Lower lobe of right lung (tissue), 2 donors: ENCODE measurements at regions not wholly inside any gene's neighbourhood (a gene's known extent, or its start where the extent isn't known, plus 50 kb on each side); places are given as distances from the start of the nearest gene placed in this dataset.

Source experiments
- ATAC-seq, 2 donors: fragments of 200-7000 bp; cut with Tn5 transposase; one replicate each; pipeline ENCODE4 v1.9.1; 2020 to 2022; ENCODE audit warnings: mild to moderate bottlenecking in 2 of 2, moderate library complexity in 2 of 2
- DNase-seq: peaks from one replicate; pipeline ENCODE4 v3.0.0-alpha.2; 2020
- H3K27ac ChIP-seq: fragments of 200-600 bp; one replicate; pipeline ENCODE4 v1.8.0; 2022
- H3K27me3 ChIP-seq: fragments of 200-600 bp; one replicate; pipeline ENCODE4 v1.8.0; 2022; ENCODE audit warnings: low read depth
- H3K36me3 ChIP-seq: fragments of 200-600 bp; one replicate; pipeline ENCODE4 v1.8.0; 2022; ENCODE audit warnings: mild to moderate bottlenecking
- H3K4me1 ChIP-seq: fragments of 200-600 bp; one replicate; pipeline ENCODE4 v1.8.0; 2022
- H3K4me3 ChIP-seq: fragments of 200-600 bp; one replicate; pipeline ENCODE4 v1.8.0; 2022; ENCODE audit warnings: mild to moderate bottlenecking
- H3K9me3 ChIP-seq: fragments of 200-600 bp; one replicate; pipeline ENCODE4 v1.8.0; 2022
- CTCF ChIP-seq: fragments of 200-600 bp; IDR thresholded peaks from one replicate; pipeline ENCODE4 v1.8.0; 2022; ENCODE audit warnings: antibody characterized with exemption, mild to moderate bottlenecking
- intact Hi-C: fragments of 100-400 bp; cut with DNase I; formaldehyde crosslinking; loops from one replicate; pipeline ENCODE4 v1.11.0; 2022
- donor health status: DM: no; HTN: yes; CAD: no; lungs with severe emphysema.

GRCh38 chr11:21897752-21898151 is 295.1 kb upstream of the ANO5 start:
- no peaks in the 10 kb centered on the region for H3K27me3 ChIP-seq
- intact Hi-C loops: no loop called here
- no peaks in the 10 kb centered on the region for H3K4me1 ChIP-seq
- H3K36me3 ChIP-seq: no peaks in the 10 kb centered on the region
- H3K27ac ChIP-seq: no peak overlapping the region
- no peak for TF ChIP-seq CTCF
- ATAC-seq (peak; percentile 13 to 31), DNase-seq (no peak)
- H3K4me3 ChIP-seq: no peak overlapping the region
- H3K9me3 ChIP-seq: no peaks in the 10 kb centered on the region

DNA sequence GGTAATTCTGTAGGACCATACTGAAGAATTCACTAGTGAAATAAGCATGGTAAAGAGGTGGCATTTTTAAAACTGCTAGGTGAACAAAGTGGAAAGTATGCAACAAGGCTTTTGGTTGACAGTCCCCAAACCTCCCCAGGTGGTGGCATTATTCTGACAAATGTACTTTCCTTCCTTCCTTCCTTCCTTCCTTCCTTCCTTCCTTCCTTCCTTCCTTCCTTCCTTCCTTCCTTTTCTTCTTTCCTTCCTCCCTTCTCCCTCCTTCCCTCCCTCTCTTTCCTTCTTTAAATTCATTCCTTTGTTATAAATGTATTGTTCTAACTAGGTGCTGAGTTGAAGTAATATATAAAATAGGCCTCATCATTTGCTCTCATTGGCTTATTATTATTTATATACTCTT is 284.7 kb upstream of the ANO5 start:
- Histone ChIP-seq H3K9me3 (no peaks in the 10 kb centered on the region), H3K36me3 (no peaks in the 10 kb centered on the region), H3K27ac (no peak overlapping the region), H3K27me3 (no peaks in the 10 kb centered on the region), H3K4me1 (no peaks in the 10 kb centered on the region), H3K4me3 (no peak overlapping the region)
- DNase-seq (no peak), ATAC-seq (no peak)
- no peak for TF ChIP-seq CTCF
- intact Hi-C loops: no loop called here

DNA sequence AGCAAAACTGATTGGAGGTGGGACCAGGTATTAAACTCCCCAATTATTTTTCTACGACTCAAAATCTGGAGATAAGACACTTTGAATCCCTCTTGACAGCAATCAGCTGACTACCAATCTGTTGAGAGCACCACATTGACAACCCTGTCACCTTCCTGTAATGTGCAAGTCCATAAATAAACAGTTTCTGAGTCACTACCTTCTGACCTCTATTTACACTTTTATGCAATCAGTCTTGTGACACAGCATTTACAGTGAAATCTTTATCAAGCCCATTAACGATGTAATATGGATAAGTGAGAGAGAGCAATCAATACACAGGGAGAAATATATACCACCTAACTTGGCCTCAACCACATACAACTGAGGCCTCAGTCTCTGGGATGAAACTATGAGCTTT is 283.7 kb upstream of the ANO5 start:
- DNase-seq: no peak
- H3K27me3 ChIP-seq: no peaks in the 10 kb centered on the region
- intact Hi-C loops: no loop called here
- H3K4me1 ChIP-seq: no peaks in the 10 kb centered on the region
- H3K4me3 ChIP-seq: no peak overlapping the region
- H3K9me3 ChIP-seq: no peaks in the 10 kb centered on the region
- no peak for ATAC-seq
- TF ChIP-seq CTCF: no peak
- H3K27ac ChIP-seq: no peak overlapping the region
- no peaks in the 10 kb centered on the region for H3K36me3 ChIP-seq

- ATAC-seq: no peak
Observed at GRCh38 chr11:21911061-21911460, 281.8 kb upstream of the ANO5 start.

GRCh38 chr11:21912285-21912684 is 280.6 kb upstream of the ANO5 start:
- H3K4me3 ChIP-seq: peak overlapping the region; percentile 21
- DNase-seq (no peak), ATAC-seq (peak; percentile 58 to 71)
- no peak overlapping the region for H3K27ac ChIP-seq
- no peaks in the 10 kb centered on the region for H3K36me3 ChIP-seq
- TF ChIP-seq CTCF: no peak
- H3K4me1 ChIP-seq: no peaks in the 10 kb centered on the region
- no peaks in the 10 kb centered on the region for H3K27me3 ChIP-seq
- H3K9me3 ChIP-seq: no peaks in the 10 kb centered on the region
- intact Hi-C loops: no loop called here

More at GRCh38 chr11:21911061-21911460, 281.8 kb upstream of the ANO5 start:
- no peak for DNase-seq
- Histone ChIP-seq H3K36me3 (no peaks in the 10 kb centered on the region), H3K4me1 (no peaks in the 10 kb centered on the region), H3K4me3 (no peak overlapping the region), H3K27me3 (no peaks in the 10 kb centered on the region), H3K9me3 (no peaks in the 10 kb centered on the region), H3K27ac (no peak overlapping the region)
- no peak for TF ChIP-seq CTCF
- intact Hi-C loops: no loop called here

DNA sequence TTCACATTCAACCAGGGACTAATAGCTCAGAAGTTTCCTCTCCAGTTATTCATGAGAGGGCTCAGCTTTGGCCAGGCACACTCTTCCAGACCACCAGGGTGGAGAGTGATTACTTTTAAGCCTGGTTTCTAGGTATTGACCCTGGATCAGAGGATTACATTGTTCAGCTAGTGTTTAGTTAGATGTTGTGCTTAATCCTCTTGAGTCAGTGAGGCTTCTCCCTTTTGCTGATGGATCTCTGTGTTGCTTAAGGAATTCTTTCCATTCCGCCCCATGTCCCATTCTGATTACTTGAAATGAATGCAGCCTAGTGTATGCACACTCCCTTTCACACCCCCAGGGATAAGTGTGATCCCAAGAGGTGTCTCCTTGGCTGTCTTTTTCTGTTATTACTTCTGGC is 271.7 kb upstream of the ANO5 start:
- H3K36me3 ChIP-seq: no peaks in the 10 kb centered on the region
- no peaks in the 10 kb centered on the region for H3K9me3 ChIP-seq
- H3K27ac ChIP-seq: no peak overlapping the region
- TF ChIP-seq CTCF: no peak
- H3K27me3 ChIP-seq: no peaks in the 10 kb centered on the region
- intact Hi-C loops: no loop called here
- no peak overlapping the region for H3K4me3 ChIP-seq
- H3K4me1 ChIP-seq: no peaks in the 10 kb centered on the region
- no peak for ATAC-seq
- no peak for DNase-seq
